Trophoblast cell (in vitro differentiated cells and primary cell): ENCODE measurements at regions not wholly inside any gene's neighbourhood (a gene's known extent, or its start where the extent isn't known, plus 50 kb on each side); places are given as distances from the start of the nearest gene placed in this dataset.

Experiments
- DNase-seq, 2 donors: peaks; one replicate each; pipeline ENCODE4 v3.0.0-alpha.2; 2016
- H2AFZ ChIP-seq: 2 replicates; pipeline ENCODE4 v1.6.1; 2013; ENCODE audit warnings: low read length, moderate library complexity, mild to moderate bottlenecking; ENCODE audit not compliant: insufficient read depth, poor library complexity
- H2AK5ac ChIP-seq: 2 replicates; pipeline ENCODE4 v1.6.1; 2013; ENCODE audit warnings: mild to moderate bottlenecking, low read length
- H2BK120ac ChIP-seq: 2 replicates; pipeline ENCODE4 v1.6.1; 2013; ENCODE audit warnings: low read length, mild to moderate bottlenecking, moderate library complexity; ENCODE audit not compliant: insufficient read depth, poor library complexity
- H2BK12ac ChIP-seq: 2 replicates; pipeline ENCODE4 v1.6.1; 2013; ENCODE audit warnings: mild to moderate bottlenecking, low read length, moderate library complexity
- H2BK5ac ChIP-seq: 2 replicates; pipeline ENCODE4 v1.6.1; 2013; ENCODE audit warnings: low read length, low read depth, moderate library complexity, mild to moderate bottlenecking; ENCODE audit not compliant: poor library complexity
- H3K14ac ChIP-seq: 2 replicates; pipeline ENCODE4 v1.6.1; 2013; ENCODE audit warnings: mild to moderate bottlenecking, low read length
- H3K18ac ChIP-seq: 2 replicates; pipeline ENCODE4 v1.6.1; 2013; ENCODE audit warnings: mild to moderate bottlenecking, low read length
- H3K23ac ChIP-seq: 2 replicates; pipeline ENCODE4 v1.6.1; 2013; ENCODE audit warnings: low read length
- H3K27ac ChIP-seq: 2 replicates; pipeline ENCODE4 v1.5.1; 2013; ENCODE audit warnings: low read depth, mild to moderate bottlenecking, inconsistent platforms, low read length, moderate library complexity
- H3K27me3 ChIP-seq: 2 replicates; pipeline ENCODE4 v1.6.1; 2013; ENCODE audit warnings: inconsistent platforms, mild to moderate bottlenecking, low read length, moderate library complexity; ENCODE audit not compliant: insufficient read depth
- H3K36me3 ChIP-seq, 2 experiments: 1 replicate in 1 of 2; 2 replicates in 1 of 2; pipeline ENCODE4 v1.6.1; 2013; ENCODE audit warnings: low read length in 2 of 2, mild to moderate bottlenecking in 2 of 2, moderate library complexity in 1 of 2; ENCODE audit not compliant: insufficient read depth in 2 of 2, control insufficient read depth in 1 of 2
- H3K4ac ChIP-seq: 2 replicates; pipeline ENCODE4 v1.6.1; 2013; ENCODE audit warnings: low read depth, mild to moderate bottlenecking, low read length, moderate library complexity
- H3K4me1 ChIP-seq, 2 experiments: 1 replicate in 1 of 2; 2 replicates in 1 of 2; pipeline ENCODE4 v1.6.1; 2013; ENCODE audit warnings: low read length in 2 of 2, mild to moderate bottlenecking in 2 of 2, moderate library complexity in 1 of 2; ENCODE audit not compliant: insufficient read depth in 2 of 2, control insufficient read depth in 1 of 2
- H3K4me2 ChIP-seq: 2 replicates; pipeline ENCODE4 v1.6.1; 2013; ENCODE audit warnings: inconsistent platforms, mild to moderate bottlenecking, low read length, moderate library complexity
- H3K4me3 ChIP-seq: 2 replicates; pipeline ENCODE4 v1.5.1; 2013; ENCODE audit warnings: mild to moderate bottlenecking, low read depth, low read length, inconsistent platforms
- H3K79me1 ChIP-seq: one replicate; pipeline ENCODE4 v1.6.1; 2013; ENCODE audit warnings: low read length
- H3K79me2 ChIP-seq: 2 replicates; pipeline ENCODE4 v1.6.1; 2013; ENCODE audit warnings: low read length, mild to moderate bottlenecking; ENCODE audit not compliant: control insufficient read depth, insufficient read depth, poor library complexity
- H3K9ac ChIP-seq: 2 replicates; pipeline ENCODE4 v1.6.1; 2013; ENCODE audit warnings: mild to moderate bottlenecking, low read length
- H3K9me3 ChIP-seq: 2 replicates; pipeline ENCODE4 v1.6.1; 2013; ENCODE audit warnings: low read depth, mild to moderate bottlenecking, control low read depth, inconsistent platforms, low read length; ENCODE audit not compliant: insufficient read depth
- H4K12ac ChIP-seq: 2 replicates; pipeline ENCODE4 v1.6.1; 2013; ENCODE audit warnings: low read depth, mild to moderate bottlenecking, low read length, moderate library complexity
- H4K8ac ChIP-seq: 2 replicates; pipeline ENCODE4 v1.6.1; 2013; ENCODE audit warnings: low read depth, mild to moderate bottlenecking, low read length, moderate library complexity
- H4K91ac ChIP-seq: one replicate; pipeline ENCODE4 v1.6.1; 2013; ENCODE audit warnings: low read depth, mild to moderate bottlenecking, low read length, moderate library complexity
- WGBS: extraction: QIAGEN DNeasy Blood & Tissue Kit; methylation state at CpG from one replicate; pipeline ENCODE4 v1.1.7; 2013; ENCODE audit warnings: missing lambda C conversion rate; ENCODE audit not compliant: insufficient read length, insufficient coverage; ENCODE audit errors: extremely low coverage; 5-methylcytosine and 5-hydroxymethylcytosine counted together

DNA sequence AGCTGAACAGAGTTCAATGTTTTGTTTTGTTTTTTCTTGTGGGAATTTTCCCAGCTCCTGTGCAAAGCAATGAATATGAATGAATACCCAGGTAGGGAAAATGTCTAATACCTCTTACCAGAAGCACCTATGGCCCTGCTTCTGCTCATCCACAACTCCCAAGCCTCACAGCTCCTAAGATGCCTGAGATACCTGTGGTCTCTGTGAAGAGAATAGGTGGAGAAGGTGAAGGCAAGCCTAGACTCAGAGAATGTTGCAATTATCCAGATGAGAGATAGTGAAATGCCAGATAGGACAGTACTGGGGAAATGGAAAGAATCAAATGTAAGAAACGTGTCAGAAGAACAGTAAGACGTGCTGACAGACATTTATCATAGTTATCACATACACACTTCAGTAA lies 70.2 kb upstream of the NOCT start:
- Histone ChIP-seq H3K23ac (no peak overlapping the region), H4K12ac (no peak overlapping the region), H4K91ac (no peak overlapping the region), H3K9ac (no peak overlapping the region), H3K27ac (no peak overlapping the region), H3K4me3 (no peak overlapping the region), H2AK5ac (no peak overlapping the region), H3K27me3 (no peaks in the 10 kb centered on the region), H3K4ac (no peak overlapping the region), H3K9me3 (no peaks in the 10 kb centered on the region), H3K36me3 (no peaks in the 10 kb centered on the region), H2BK5ac (no peak overlapping the region), H3K14ac (no peak overlapping the region), H3K4me2 (no peak overlapping the region), H3K4me1 (peaks cover 9 to 23% of the 10 kb centered on the region in 2 experiments), H3K18ac (no peak overlapping the region), H3K79me2 (no peaks in the 10 kb centered on the region), H2AFZ (no peak overlapping the region), H3K79me1 (peaks cover 21% of the 10 kb centered on the region), H4K8ac (no peak overlapping the region), H2BK120ac (no peak overlapping the region), H2BK12ac (no peak overlapping the region)
- DNase-seq: peak; percentile 78 to 92
- no CpG with 5 or more reads among the region's 2 CpGs for WGBS

DNA sequence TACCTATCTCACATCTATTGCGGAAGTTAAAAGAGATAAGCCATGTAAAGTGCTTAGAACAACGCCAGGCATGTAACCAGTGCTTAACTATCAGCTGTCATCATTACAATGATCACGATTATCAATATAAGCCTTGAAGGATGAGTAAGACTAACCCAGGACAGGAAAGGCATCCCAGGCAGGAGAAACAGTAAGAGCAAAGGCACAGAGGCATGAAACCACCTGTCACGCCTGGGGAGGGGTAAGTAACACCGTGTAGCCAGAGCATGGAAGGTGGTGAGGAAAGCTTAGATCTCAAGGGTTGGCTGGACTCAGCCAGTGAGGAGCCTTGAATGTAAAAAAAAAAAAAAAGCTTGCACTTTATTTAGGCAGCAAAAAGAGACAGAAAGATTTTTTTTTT lies 71.7 kb upstream of the NOCT start:
- Histone ChIP-seq H3K9me3 (no peaks in the 10 kb centered on the region), H3K14ac (no peak overlapping the region), H3K4me3 (no peak overlapping the region), H4K12ac (no peak overlapping the region), H3K79me2 (no peaks in the 10 kb centered on the region), H4K91ac (no peak overlapping the region), H2BK120ac (no peak overlapping the region), H2AFZ (no peak overlapping the region), H3K4me1 (peaks cover 2 to 14% of the 10 kb centered on the region in 2 experiments), H3K36me3 (no peaks in the 10 kb centered on the region), H2BK5ac (no peak overlapping the region), H3K18ac (no peak overlapping the region), H3K23ac (no peak overlapping the region), H2BK12ac (no peak overlapping the region), H2AK5ac (no peak overlapping the region), H3K27me3 (no peaks in the 10 kb centered on the region), H3K4me2 (no peak overlapping the region), H3K9ac (no peak overlapping the region), H3K4ac (no peak overlapping the region), H4K8ac (no peak overlapping the region), H3K27ac (no peak overlapping the region), H3K79me1 (peaks cover 12% of the 10 kb centered on the region)
- no CpG with 5 or more reads among the region's 5 CpGs for WGBS
- DNase-seq: peak; percentile 84 to 88

- Histone ChIP-seq H3K79me1 (peaks cover 4% of the 10 kb centered on the region), H3K4me1 (peaks cover 5 to 8% of the 10 kb centered on the region in 2 experiments), H3K18ac (no peak overlapping the region), H3K9ac (no peak overlapping the region), H3K9me3 (no peaks in the 10 kb centered on the region), H3K4me2 (no peak overlapping the region), H4K12ac (no peak overlapping the region), H3K23ac (no peak overlapping the region), H4K8ac (no peak overlapping the region), H2AFZ (no peak overlapping the region), H4K91ac (no peak overlapping the region), H3K79me2 (no peaks in the 10 kb centered on the region), H3K36me3 (no peaks in the 10 kb centered on the region), H3K14ac (no peak overlapping the region), H2BK5ac (no peak overlapping the region), H3K4ac (no peak overlapping the region), H2AK5ac (no peak overlapping the region), H3K27ac (no peak overlapping the region), H2BK12ac (no peak overlapping the region), H3K27me3 (no peaks in the 10 kb centered on the region), H2BK120ac (no peak overlapping the region), H3K4me3 (no peak overlapping the region)
- WGBS: no CpG with 5 or more reads among the region's 1 CpG
- DNase-seq: no peak
These were observed 74.5 kb upstream of the NOCT start for GRCh38 chr4:138941037-138941436.

DNA sequence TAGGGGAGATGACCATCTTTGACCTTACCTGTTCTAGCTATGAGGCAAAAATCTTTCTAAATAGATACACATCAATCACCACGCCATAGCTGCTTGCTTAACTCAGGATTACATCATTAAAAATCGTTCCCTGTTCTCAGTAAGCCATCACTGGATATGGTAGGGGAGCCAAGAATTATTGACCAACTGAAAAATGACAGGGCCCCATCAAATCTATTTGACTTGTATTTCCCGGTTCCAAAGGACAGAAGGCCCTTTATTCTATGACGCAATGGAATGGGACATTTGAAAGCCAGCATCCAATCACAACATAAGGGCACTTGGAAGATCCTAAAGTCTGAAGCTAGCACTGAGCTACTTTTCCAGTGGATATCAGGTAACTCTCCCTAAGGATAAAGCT lies 75.6 kb upstream of the NOCT start:
- no peak overlapping the region for H4K91ac ChIP-seq
- H3K18ac ChIP-seq: no peak overlapping the region
- no peak overlapping the region for H4K12ac ChIP-seq
- no peaks in the 10 kb centered on the region for H3K36me3 ChIP-seq
- H3K14ac ChIP-seq: no peak overlapping the region
- no peak overlapping the region for H3K27ac ChIP-seq
- no peak overlapping the region for H2AK5ac ChIP-seq
- H2BK5ac ChIP-seq: no peak overlapping the region
- WGBS: no CpG with 5 or more reads among the region's 4 CpGs
- no peak overlapping the region for H3K4me2 ChIP-seq
- no peak overlapping the region for H3K4me3 ChIP-seq
- no peak overlapping the region for H3K23ac ChIP-seq
- no peaks in the 10 kb centered on the region for H3K27me3 ChIP-seq
- no peak overlapping the region for H2BK120ac ChIP-seq
- H4K8ac ChIP-seq: no peak overlapping the region
- H3K9ac ChIP-seq: no peak overlapping the region
- no peak overlapping the region for H3K4ac ChIP-seq
- peaks cover 4% of the 10 kb centered on the region for H3K79me1 ChIP-seq
- no peak overlapping the region for H2AFZ ChIP-seq
- H2BK12ac ChIP-seq: no peak overlapping the region
- no peaks in the 10 kb centered on the region for H3K9me3 ChIP-seq
- peak; percentile 54 to 90 for DNase-seq
- H3K4me1 ChIP-seq: peaks cover 5 to 7% of the 10 kb centered on the region in 2 experiments
- no peaks in the 10 kb centered on the region for H3K79me2 ChIP-seq
